Astrocyte (in vitro differentiated cells and primary cell): ENCODE measurements at regions not wholly inside any gene's neighbourhood (a gene's known extent, or its start where the extent isn't known, plus 50 kb on each side); places are given as distances from the start of the nearest gene placed in this dataset.

ENCODE experiments used
- DNase-seq: peaks from one replicate; pipeline ENCODE4 v3.0.0-alpha.2; 2010; ENCODE audit warnings: low read depth
- FAIRE-seq: peaks from 2 replicates; lab custom pipeline; 2011; peaks lifted over from hg19 to GRCh38; lab: Jason Lieb, UNC
- H2AFZ ChIP-seq: 2 replicates; pipeline ENCODE4 v1.6.0; 2012; ENCODE audit warnings: low read depth, low read length, inconsistent platforms
- H3K27ac ChIP-seq: 2 replicates; pipeline ENCODE4 v1.5.1; 2011; ENCODE audit warnings: low read depth, low read length, inconsistent platforms
- H3K27me3 ChIP-seq: 2 replicates; pipeline ENCODE4 v1.6.0; 2011; ENCODE audit warnings: low read length, inconsistent platforms; ENCODE audit not compliant: insufficient read depth
- H3K36me3 ChIP-seq: 2 replicates; pipeline ENCODE4 v1.5.1; 2011; ENCODE audit warnings: low read length, inconsistent platforms; ENCODE audit not compliant: insufficient read depth
- H3K4me1 ChIP-seq: 2 replicates; pipeline ENCODE4 v1.5.1; 2011; ENCODE audit warnings: low read length, inconsistent platforms; ENCODE audit not compliant: insufficient read depth
- H3K4me2 ChIP-seq: 2 replicates; pipeline ENCODE4 v1.6.0; 2012; ENCODE audit warnings: low read length, inconsistent platforms
- H3K4me3 ChIP-seq: 2 replicates; pipeline ENCODE4 v1.5.1; 2011; ENCODE audit warnings: low read depth, mild to moderate bottlenecking, low read length, inconsistent platforms; ENCODE audit not compliant: insufficient read depth
- H3K79me2 ChIP-seq: 2 replicates; pipeline ENCODE4 v1.6.0; 2012; ENCODE audit warnings: mild to moderate bottlenecking, low read length, inconsistent platforms; ENCODE audit not compliant: insufficient read depth
- H3K9ac ChIP-seq: 2 replicates; pipeline ENCODE4 v1.6.0; 2012; ENCODE audit warnings: mild to moderate bottlenecking, low read length, inconsistent platforms
- H3K9me3 ChIP-seq: 2 replicates; pipeline ENCODE4 v1.5.1; 2012; ENCODE audit warnings: low read depth, mild to moderate bottlenecking, low read length, inconsistent platforms; ENCODE audit not compliant: insufficient read depth
- H4K20me1 ChIP-seq: 2 replicates; pipeline ENCODE4 v1.6.0; 2012; ENCODE audit warnings: low read length, inconsistent platforms; ENCODE audit not compliant: insufficient read depth
- H3K27ac Mint-ChIP-seq: one replicate; pipeline ENCODE4 v1.8.0; 2021; ENCODE audit warnings: mild to moderate bottlenecking, mixed read lengths; ENCODE audit not compliant: unreplicated experiment
- H3K27me3 Mint-ChIP-seq: one replicate; pipeline ENCODE4 v1.8.0; 2021; ENCODE audit warnings: low read depth, mixed read lengths; ENCODE audit not compliant: unreplicated experiment
- H3K36me3 Mint-ChIP-seq: one replicate; pipeline ENCODE4 v1.8.0; 2021; ENCODE audit warnings: low read depth, mixed read lengths; ENCODE audit not compliant: unreplicated experiment
- H3K4me1 Mint-ChIP-seq: one replicate; pipeline ENCODE4 v1.8.0; 2021; ENCODE audit warnings: low read depth, mixed read lengths; ENCODE audit not compliant: unreplicated experiment
- H3K4me3 Mint-ChIP-seq: one replicate; pipeline ENCODE4 v1.8.0; 2021; ENCODE audit warnings: mild to moderate bottlenecking, moderate library complexity, mixed read lengths; ENCODE audit not compliant: unreplicated experiment
- H3K9me3 Mint-ChIP-seq: one replicate; pipeline ENCODE4 v1.8.0; 2021; ENCODE audit warnings: mild to moderate bottlenecking, mixed read lengths; ENCODE audit not compliant: unreplicated experiment
- CTCF ChIP-seq: IDR thresholded peaks from 2 replicates; pipeline ENCODE4 v1.5.1; 2011; ENCODE audit warnings: low read depth, mild to moderate bottlenecking, inconsistent platforms, low read length, moderate library complexity; ENCODE audit not compliant: insufficient read depth
- EZH2 ChIP-seq: IDR thresholded peaks from 2 replicates; pipeline ENCODE4 v1.6.1; 2012; ENCODE audit warnings: mild to moderate bottlenecking, low read length, inconsistent platforms; ENCODE audit not compliant: insufficient read depth

DNA sequence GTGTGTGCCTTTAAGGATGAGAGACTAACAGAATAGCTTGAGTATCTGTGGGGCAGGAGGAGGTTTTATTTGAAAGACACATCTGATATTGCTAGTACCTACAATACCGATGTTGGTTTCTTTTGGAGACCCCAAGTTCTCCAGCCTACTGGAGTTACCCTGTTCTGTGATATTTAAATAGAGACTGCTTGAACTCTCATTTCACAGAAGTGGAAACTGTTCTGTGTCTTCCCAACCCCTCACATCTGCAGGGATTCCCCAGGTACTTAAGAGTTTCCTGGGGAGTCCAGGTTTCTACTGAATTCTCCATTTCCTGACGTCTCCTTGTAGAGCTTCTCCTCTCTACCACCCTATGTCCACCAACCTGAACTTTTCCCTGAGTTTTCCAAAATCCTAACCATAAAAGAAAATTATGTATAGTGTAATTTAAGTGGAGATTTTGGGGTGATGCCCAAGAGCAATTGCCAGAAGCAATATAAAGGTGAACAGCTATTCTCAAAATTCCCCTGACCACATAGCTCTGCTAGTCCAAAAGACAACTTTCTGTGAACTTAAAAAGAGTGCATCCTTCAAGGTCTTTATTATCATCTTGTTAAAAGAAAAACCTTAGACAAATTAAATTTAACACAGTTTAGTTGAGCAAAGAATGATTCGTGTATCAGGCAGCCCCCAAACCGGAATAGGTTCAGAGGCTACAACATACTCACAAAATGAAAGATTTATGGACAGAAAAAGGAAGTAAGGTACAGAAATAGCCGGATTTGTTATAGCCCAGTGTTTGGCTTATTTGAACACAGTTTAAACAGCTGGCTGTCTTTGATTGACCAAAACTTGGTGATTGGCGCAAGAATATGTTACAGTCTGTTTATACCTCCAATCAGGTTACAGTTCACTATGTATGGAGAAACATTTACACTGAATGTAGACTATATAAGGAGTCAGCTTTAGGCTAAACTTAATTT lies 373.4 kb downstream of the NUAK1 start:
- Histone ChIP-seq H3K4me3 (no peak overlapping the region), H3K27ac (no peak overlapping the region), H3K79me2 (no peaks in the 10 kb centered on the region), H3K4me1 (no peaks in the 10 kb centered on the region), H3K4me2 (no peak overlapping the region), H2AFZ (no peak overlapping the region), H3K27me3 (no peaks in the 10 kb centered on the region), H3K9ac (no peak overlapping the region), H3K9me3 (no peaks in the 10 kb centered on the region), H3K36me3 (no peaks in the 10 kb centered on the region), H4K20me1 (no peaks in the 10 kb centered on the region)
- no peak for TF ChIP-seq EZH2
- no peak for TF ChIP-seq CTCF
- H3K27me3 Mint-ChIP-seq: no peaks in the 10 kb centered on the region
- peaks cover 2% of the 10 kb centered on the region for H3K9me3 Mint-ChIP-seq
- DNase-seq (no peak), FAIRE-seq (no peak)
- no peak overlapping the region for H3K4me3 Mint-ChIP-seq
- H3K27ac Mint-ChIP-seq: no peak overlapping the region
- H3K36me3 Mint-ChIP-seq: no peaks in the 10 kb centered on the region
- peaks cover 7% of the 10 kb centered on the region for H3K4me1 Mint-ChIP-seq

GRCh38 chr12:105766029-105766428 lies 372.7 kb downstream of the NUAK1 start:
- FAIRE-seq: no peak

More at GRCh38 chr12:105766029-105766428, 372.7 kb downstream of the NUAK1 start:
- no peak overlapping the region for H3K4me2 ChIP-seq
- Mint-ChIP-seq H3K4me1 (peaks cover 6% of the 10 kb centered on the region), H3K4me3 (no peak overlapping the region), H3K9me3 (peaks cover 2% of the 10 kb centered on the region), H3K36me3 (no peaks in the 10 kb centered on the region), H3K27ac (no peak overlapping the region), H3K27me3 (no peaks in the 10 kb centered on the region)
- no peak overlapping the region for H3K27ac ChIP-seq
- no peak overlapping the region for H3K4me3 ChIP-seq
- TF ChIP-seq CTCF (no peak), EZH2 (no peak)
- no peaks in the 10 kb centered on the region for H3K27me3 ChIP-seq
- DNase-seq: no peak
- H3K79me2 ChIP-seq: no peaks in the 10 kb centered on the region
- H3K36me3 ChIP-seq: no peaks in the 10 kb centered on the region
- H3K4me1 ChIP-seq: no peaks in the 10 kb centered on the region
- no peak overlapping the region for H3K9ac ChIP-seq
- no peaks in the 10 kb centered on the region for H3K9me3 ChIP-seq
- no peaks in the 10 kb centered on the region for H4K20me1 ChIP-seq
- no peak overlapping the region for H2AFZ ChIP-seq
